DOHH2 (cell line): ENCODE measurements at regions not wholly inside any gene's neighbourhood (a gene's known extent, or its start where the extent isn't known, plus 50 kb on each side); places are given as distances from the start of the nearest gene placed in this dataset.

Experiments
- H3F3A ChIP-seq: fragments of 200-600 bp; sonication (generic), shearing (Covaris generic); 2 replicates; pipeline ENCODE4 v1.6.0; 2016; ENCODE audit warnings: antibody characterized with exemption, mild to moderate bottlenecking; ENCODE audit not compliant: control insufficient read depth, insufficient read depth
- H3K27ac ChIP-seq: fragments of 200-600 bp; sonication (generic); 2 replicates; pipeline ENCODE4 v1.5.1; 2014; ENCODE audit warnings: low read depth, mild to moderate bottlenecking, low read length, moderate library complexity
- H3K27me3 ChIP-seq: fragments of 200-600 bp; sonication (generic); 2 replicates; pipeline ENCODE4 v1.6.1; 2014; ENCODE audit warnings: mild to moderate bottlenecking, low read length, mixed read lengths; ENCODE audit not compliant: control insufficient read depth
- H3K36me3 ChIP-seq: fragments of 200-600 bp; sonication (generic); 2 replicates; pipeline ENCODE4 v1.6.1; 2014; ENCODE audit warnings: mild to moderate bottlenecking, low read length, moderate library complexity, mixed read lengths; ENCODE audit not compliant: control insufficient read depth
- H3K4me1 ChIP-seq: fragments of 200-600 bp; sonication (generic); 2 replicates; pipeline ENCODE4 v1.6.1; 2014; ENCODE audit warnings: mild to moderate bottlenecking, low read length, mixed read lengths; ENCODE audit not compliant: control insufficient read depth
- H3K4me2 ChIP-seq: fragments of 200-600 bp; sonication (generic); 2 replicates; pipeline ENCODE4 v1.6.0; 2014; ENCODE audit warnings: mild to moderate bottlenecking, low read length, moderate library complexity
- H3K4me3 ChIP-seq: fragments of 200-600 bp; sonication (generic); 2 replicates; pipeline ENCODE4 v1.5.1; 2014; ENCODE audit warnings: mild to moderate bottlenecking, low read length, mixed read lengths
- H3K79me2 ChIP-seq: fragments of 200-600 bp; sonication (generic); 2 replicates; pipeline ENCODE4 v1.6.1; 2014; ENCODE audit warnings: mild to moderate bottlenecking, low read length, mixed read lengths; ENCODE audit not compliant: control insufficient read depth
- H3K9me2 ChIP-seq: fragments of 200-600 bp; sonication (generic); replicated peaks from 2 replicates; pipeline ENCODE4 v1.6.1; 2014; ENCODE audit warnings: mild to moderate bottlenecking, low read length, mixed read lengths; ENCODE audit not compliant: control insufficient read depth
- H3K9me3 ChIP-seq: fragments of 200-600 bp; sonication (generic); 2 replicates; pipeline ENCODE4 v1.6.1; 2014; ENCODE audit warnings: antibody characterized with exemption, low read length, mixed read lengths; ENCODE audit not compliant: control insufficient read depth, insufficient read depth
- H4K20me1 ChIP-seq: fragments of 200-600 bp; sonication (generic); 2 replicates; pipeline ENCODE4 v1.6.0; 2014; ENCODE audit warnings: low read depth, mild to moderate bottlenecking, antibody characterized with exemption, low read length, moderate library complexity; ENCODE audit not compliant: control insufficient read depth, insufficient read depth
- EZH2phosphoT487 ChIP-seq: fragments of 200-600 bp; sonication (generic); IDR thresholded peaks from 2 replicates; pipeline ENCODE4 v1.6.1; 2017; ENCODE audit warnings: borderline replicate concordance, mild to moderate bottlenecking, antibody characterized with exemption, low read length, moderate library complexity, mixed read lengths
- TF ChIP-seq, protein P1 (sequence below): fragments of 200-600 bp; sonication (generic); IDR thresholded peaks from one replicate; pipeline ENCODE4 v1.5.1; 2014; ENCODE audit warnings: antibody characterized with exemption, mild to moderate bottlenecking, low read depth, low read length; ENCODE audit not compliant: poor library complexity, severe bottlenecking

GRCh38 chr1:10901891-10902805, 105.7 kb upstream of the CASZ1 start:
- H3K4me1 ChIP-seq, result peaks cover 3% of the 10 kb centered on the region; the same call in 1 of the 2 replicates
- no peaks in the 10 kb centered on the region for H3K36me3 ChIP-seq
- no peak for TF ChIP-seq EZH2phosphoT487
- TF ChIP-seq, protein P1, sequence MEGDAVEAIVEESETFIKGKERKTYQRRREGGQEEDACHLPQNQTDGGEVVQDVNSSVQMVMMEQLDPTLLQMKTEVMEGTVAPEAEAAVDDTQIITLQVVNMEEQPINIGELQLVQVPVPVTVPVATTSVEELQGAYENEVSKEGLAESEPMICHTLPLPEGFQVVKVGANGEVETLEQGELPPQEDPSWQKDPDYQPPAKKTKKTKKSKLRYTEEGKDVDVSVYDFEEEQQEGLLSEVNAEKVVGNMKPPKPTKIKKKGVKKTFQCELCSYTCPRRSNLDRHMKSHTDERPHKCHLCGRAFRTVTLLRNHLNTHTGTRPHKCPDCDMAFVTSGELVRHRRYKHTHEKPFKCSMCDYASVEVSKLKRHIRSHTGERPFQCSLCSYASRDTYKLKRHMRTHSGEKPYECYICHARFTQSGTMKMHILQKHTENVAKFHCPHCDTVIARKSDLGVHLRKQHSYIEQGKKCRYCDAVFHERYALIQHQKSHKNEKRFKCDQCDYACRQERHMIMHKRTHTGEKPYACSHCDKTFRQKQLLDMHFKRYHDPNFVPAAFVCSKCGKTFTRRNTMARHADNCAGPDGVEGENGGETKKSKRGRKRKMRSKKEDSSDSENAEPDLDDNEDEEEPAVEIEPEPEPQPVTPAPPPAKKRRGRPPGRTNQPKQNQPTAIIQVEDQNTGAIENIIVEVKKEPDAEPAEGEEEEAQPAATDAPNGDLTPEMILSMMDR, result no peak
- H3K27me3 ChIP-seq, result peaks cover 30% of the 10 kb centered on the region
- no peaks in the 10 kb centered on the region for H3F3A ChIP-seq
- no peak overlapping the region for H3K4me3 ChIP-seq
- H3K9me2 ChIP-seq, result no peaks in the 10 kb centered on the region
- no peaks in the 10 kb centered on the region for H3K9me3 ChIP-seq
- no peak overlapping the region for H3K27ac ChIP-seq
- H4K20me1 ChIP-seq, result no peaks in the 10 kb centered on the region
- H3K4me2 ChIP-seq, result no peak overlapping the region
- no peaks in the 10 kb centered on the region for H3K79me2 ChIP-seq

GRCh38 chr1:10903421-10903820, 107.0 kb upstream of the CASZ1 start:
- no peak overlapping the region for H3K4me2 ChIP-seq
- no peaks in the 10 kb centered on the region for H3K79me2 ChIP-seq
- no peak overlapping the region for H3K27ac ChIP-seq
- H3K9me3 ChIP-seq, result no peaks in the 10 kb centered on the region
- H4K20me1 ChIP-seq, result no peaks in the 10 kb centered on the region
- H3K4me1 ChIP-seq, result peaks cover 3% of the 10 kb centered on the region; the same call in 1 of the 2 replicates
- H3F3A ChIP-seq, result no peaks in the 10 kb centered on the region
- no peak overlapping the region for H3K4me3 ChIP-seq
- H3K9me2 ChIP-seq, result no peaks in the 10 kb centered on the region
- TF ChIP-seq EZH2phosphoT487, result no peak
- TF ChIP-seq, protein P1, result no peak
- H3K36me3 ChIP-seq, result no peaks in the 10 kb centered on the region
- peaks cover 31% of the 10 kb centered on the region for H3K27me3 ChIP-seq

DNA sequence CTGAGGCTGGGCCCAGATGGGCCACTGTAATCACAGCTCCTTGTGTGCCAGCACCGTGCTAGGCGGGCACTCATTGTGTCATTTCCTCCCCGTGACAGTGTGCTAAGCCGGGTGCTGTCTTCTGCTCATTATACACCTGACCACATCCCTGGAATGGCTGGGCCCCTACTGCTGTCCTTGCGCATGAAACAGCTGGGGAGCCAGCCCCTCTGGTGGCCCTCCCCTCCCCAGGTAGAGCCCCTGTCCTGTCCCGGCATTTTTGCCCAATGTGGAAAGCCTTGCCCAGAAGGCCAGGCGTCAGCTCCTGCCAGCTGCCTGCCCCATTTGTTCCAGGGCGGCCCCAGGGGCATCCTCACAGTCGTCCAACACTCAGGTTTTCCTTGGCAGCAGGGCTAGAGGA, 107.4 kb upstream of the CASZ1 start:
- no peak for TF ChIP-seq EZH2phosphoT487
- TF ChIP-seq, protein P1, result no peak
- Histone ChIP-seq H3K9me2 (no peaks in the 10 kb centered on the region), H3K27me3 (peaks cover 31% of the 10 kb centered on the region), H3K36me3 (no peaks in the 10 kb centered on the region), H3K27ac (no peak overlapping the region), H4K20me1 (no peaks in the 10 kb centered on the region), H3K9me3 (no peaks in the 10 kb centered on the region), H3K4me2 (no peak overlapping the region), H3F3A (no peaks in the 10 kb centered on the region), H3K79me2 (no peaks in the 10 kb centered on the region), H3K4me1 (peaks cover 3% of the 10 kb centered on the region; the same call in 1 of the 2 replicates), H3K4me3 (no peak overlapping the region)
